ENCODE measurements at regions not wholly inside any gene's neighbourhood (a gene's known extent, or its start where the extent isn't known, plus 50 kb on each side); places are given as distances from the start of the nearest gene placed in this dataset.

- TF ChIP-seq POLR2A (IDR thresholded peaks at IDR 0.05; ENCODE audit: low read depth, low read length) (no peak), POLR2AphosphoS5 (IDR thresholded peaks at IDR 0.05; ENCODE audit: low read depth, low read length) (no peak), PAX5 (IDR thresholded peaks at IDR 0.05; ENCODE audit: insufficient read depth, low read length, severe bottlenecking) (no peak), POU2F2 (IDR thresholded peaks at IDR 0.05; ENCODE audit: low read depth, low read length) (no peak), TAF1 (IDR thresholded peaks at IDR 0.05; ENCODE audit: low read depth, low read length) (no peak), SPI1 (IDR thresholded peaks at IDR 0.05; ENCODE audit: low read depth, low read length) (no peak)
Observed at GRCh38 chr3:59481776-59482400, 432.1 kb upstream of the CFAP20DC start.

Measured in GM12891 (cell line).